ENCODE measurements at regions not wholly inside any gene's neighbourhood (a gene's known extent, or its start where the extent isn't known, plus 50 kb on each side); places are given as distances from the start of the nearest gene placed in this dataset.

- no peak for TF ChIP-seq CTCF (IDR thresholded peaks at IDR 0.05)
- no peak for TF ChIP-seq POLR2A (IDR thresholded peaks at IDR 0.05)
Measured at GRCh38 chr7:18241543-18242231, 214.0 kb upstream of the PRPS1L1 start.
